ENCODE measurements at regions not wholly inside any gene's neighbourhood (a gene's known extent, or its start where the extent isn't known, plus 50 kb on each side); places are given as distances from the start of the nearest gene placed in this dataset.

DNA sequence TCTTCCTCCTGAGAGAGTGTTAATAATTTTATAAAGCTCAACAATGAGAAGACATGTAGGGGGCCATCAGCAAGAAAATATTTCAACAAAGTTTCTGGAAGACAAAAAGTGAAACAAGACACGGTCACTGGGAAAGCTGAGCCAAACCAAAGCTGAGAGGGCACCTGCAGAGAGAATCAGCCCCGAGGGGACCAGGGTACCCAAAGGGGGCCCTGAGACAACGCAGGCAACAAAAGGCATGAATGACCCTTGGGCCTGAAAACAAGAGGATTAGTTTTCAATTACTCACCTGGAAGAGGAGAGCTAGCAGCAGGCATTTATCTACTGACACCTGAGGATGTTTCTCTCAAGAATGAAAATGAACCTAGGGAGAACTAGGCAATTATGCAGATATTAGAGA is 461.2 kb upstream of the MGMT start:
- no peak for TF ChIP-seq POLR2A (IDR thresholded peaks at IDR 0.05)
- TF ChIP-seq, protein P1, sequence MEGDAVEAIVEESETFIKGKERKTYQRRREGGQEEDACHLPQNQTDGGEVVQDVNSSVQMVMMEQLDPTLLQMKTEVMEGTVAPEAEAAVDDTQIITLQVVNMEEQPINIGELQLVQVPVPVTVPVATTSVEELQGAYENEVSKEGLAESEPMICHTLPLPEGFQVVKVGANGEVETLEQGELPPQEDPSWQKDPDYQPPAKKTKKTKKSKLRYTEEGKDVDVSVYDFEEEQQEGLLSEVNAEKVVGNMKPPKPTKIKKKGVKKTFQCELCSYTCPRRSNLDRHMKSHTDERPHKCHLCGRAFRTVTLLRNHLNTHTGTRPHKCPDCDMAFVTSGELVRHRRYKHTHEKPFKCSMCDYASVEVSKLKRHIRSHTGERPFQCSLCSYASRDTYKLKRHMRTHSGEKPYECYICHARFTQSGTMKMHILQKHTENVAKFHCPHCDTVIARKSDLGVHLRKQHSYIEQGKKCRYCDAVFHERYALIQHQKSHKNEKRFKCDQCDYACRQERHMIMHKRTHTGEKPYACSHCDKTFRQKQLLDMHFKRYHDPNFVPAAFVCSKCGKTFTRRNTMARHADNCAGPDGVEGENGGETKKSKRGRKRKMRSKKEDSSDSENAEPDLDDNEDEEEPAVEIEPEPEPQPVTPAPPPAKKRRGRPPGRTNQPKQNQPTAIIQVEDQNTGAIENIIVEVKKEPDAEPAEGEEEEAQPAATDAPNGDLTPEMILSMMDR (IDR thresholded peaks at IDR 0.05) = no peak
